T-helper 1 cell treated with Interleukin-12 subunit alpha and Interleukin-12 subunit beta and Interleukin-4 antibody, amounts not matched to agents 30 μg/mL and 1 μg/mL, for 36 hours (primary cell): ENCODE measurements at regions not wholly inside any gene's neighbourhood (a gene's known extent, or its start where the extent isn't known, plus 50 kb on each side); places are given as distances from the start of the nearest gene placed in this dataset.

Source experiments
- H3K27ac Mint-ChIP-seq: one replicate; pipeline ENCODE4 v1.8.0; 2021; ENCODE audit warnings: mild to moderate bottlenecking, mixed read lengths
- H3K27me3 Mint-ChIP-seq: one replicate; pipeline ENCODE4 v1.8.0; 2021; ENCODE audit warnings: low read depth, mixed read lengths
- H3K36me3 Mint-ChIP-seq: one replicate; pipeline ENCODE4 v1.8.0; 2021; ENCODE audit warnings: low read depth, mixed read lengths
- H3K4me1 Mint-ChIP-seq: one replicate; pipeline ENCODE4 v1.8.0; 2021; ENCODE audit warnings: low read depth, mixed read lengths
- H3K4me3 Mint-ChIP-seq: one replicate; pipeline ENCODE4 v1.8.0; 2021; ENCODE audit warnings: mild to moderate bottlenecking, moderate library complexity, mixed read lengths
- H3K9me3 Mint-ChIP-seq: one replicate; pipeline ENCODE4 v1.8.0; 2021; ENCODE audit warnings: mixed read lengths

DNA sequence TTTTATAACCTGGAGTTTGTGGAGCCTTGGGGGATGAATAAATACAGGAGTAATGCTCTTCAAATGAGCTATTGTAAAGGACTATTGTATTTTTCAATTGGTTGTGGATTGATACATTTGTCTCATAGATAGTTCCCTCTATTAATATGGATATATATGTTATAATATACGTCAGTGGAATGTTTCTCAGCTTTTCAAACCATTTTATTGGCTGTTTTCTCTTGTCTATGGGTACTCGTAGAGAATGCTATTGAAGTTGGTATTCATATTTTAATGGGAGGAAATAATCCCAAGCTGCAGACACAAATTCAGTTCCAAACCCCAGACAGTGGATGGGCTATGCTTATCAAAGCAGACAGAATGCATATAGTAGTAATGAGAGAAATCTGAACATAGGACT lies 181.8 kb upstream of the DAB2 start:
- H3K9me3 Mint-ChIP-seq, result no peaks in the 10 kb centered on the region
- H3K27me3 Mint-ChIP-seq, result no peaks in the 10 kb centered on the region
- no peak overlapping the region for H3K27ac Mint-ChIP-seq
- no peak overlapping the region for H3K4me3 Mint-ChIP-seq
- no peaks in the 10 kb centered on the region for H3K4me1 Mint-ChIP-seq
- H3K36me3 Mint-ChIP-seq, result no peaks in the 10 kb centered on the region

DNA sequence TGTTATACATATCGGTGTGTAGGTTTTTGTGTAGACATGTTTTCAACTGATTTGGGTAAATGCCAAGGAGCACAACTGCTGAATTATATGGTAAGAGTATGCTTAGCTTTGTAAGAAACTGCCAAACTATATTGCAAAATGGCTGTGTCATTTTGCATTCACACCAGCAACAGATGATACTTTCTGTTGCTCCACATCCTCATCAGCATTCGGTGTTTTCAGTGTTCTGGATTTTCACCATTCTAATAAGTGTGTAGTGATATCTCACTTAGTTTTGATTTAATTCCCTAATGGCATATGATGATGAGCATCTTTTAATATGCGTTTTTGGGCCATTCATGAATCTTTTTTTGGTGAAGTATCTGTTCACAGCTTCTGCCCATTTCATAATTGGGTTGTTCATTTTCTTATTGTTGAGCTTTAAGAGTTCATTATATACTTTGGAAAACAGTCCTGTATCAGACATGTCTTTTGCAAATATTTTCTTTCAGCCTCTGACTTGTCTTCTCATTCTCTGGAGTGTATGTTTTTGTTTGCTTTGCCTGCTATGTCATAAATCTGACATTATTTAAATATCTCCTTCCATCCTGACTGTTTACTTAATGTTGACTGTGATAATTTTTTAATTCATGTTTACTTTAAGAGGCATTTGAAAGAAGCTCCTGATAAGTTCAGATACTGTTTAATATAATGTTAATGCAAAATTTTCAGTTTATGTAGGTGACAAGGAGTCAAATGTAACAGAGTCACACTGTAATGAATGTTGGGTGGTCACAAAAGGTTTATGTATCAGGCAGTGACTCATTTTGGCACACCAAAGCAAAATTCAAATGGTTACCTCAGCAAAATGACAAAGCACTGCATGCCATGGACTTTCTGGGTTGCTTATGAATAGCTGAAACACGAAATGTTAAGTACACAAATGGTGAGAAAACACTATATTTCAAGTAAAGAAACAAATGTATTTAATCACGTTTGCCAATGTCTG lies 181.1 kb upstream of the DAB2 start:
- H3K9me3 Mint-ChIP-seq, result no peaks in the 10 kb centered on the region
- no peaks in the 10 kb centered on the region for H3K36me3 Mint-ChIP-seq
- no peak overlapping the region for H3K4me3 Mint-ChIP-seq
- no peaks in the 10 kb centered on the region for H3K27me3 Mint-ChIP-seq
- no peak overlapping the region for H3K27ac Mint-ChIP-seq
- H3K4me1 Mint-ChIP-seq, result no peaks in the 10 kb centered on the region

DNA sequence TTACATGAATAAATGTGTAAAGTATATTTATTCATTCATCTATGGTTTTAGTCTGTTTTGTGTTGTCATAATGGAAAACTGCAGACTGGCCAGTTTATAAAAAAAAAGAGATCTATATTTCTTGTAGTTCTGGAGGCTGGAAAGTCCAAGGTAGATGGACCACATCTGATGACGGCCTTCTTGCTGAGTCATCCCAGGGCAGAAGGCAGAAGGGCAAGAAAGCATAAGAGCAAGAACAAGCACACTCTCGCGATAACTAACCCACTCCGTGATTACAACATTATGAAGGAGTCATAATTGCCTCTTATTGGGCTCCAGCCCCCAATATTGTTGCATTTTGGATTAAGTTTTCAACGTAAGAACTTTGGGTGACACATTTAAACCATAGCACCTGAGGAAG lies 180.4 kb upstream of the DAB2 start:
- Mint-ChIP-seq H3K36me3 (no peaks in the 10 kb centered on the region), H3K9me3 (no peaks in the 10 kb centered on the region), H3K27ac (no peak overlapping the region), H3K27me3 (no peaks in the 10 kb centered on the region), H3K4me1 (no peaks in the 10 kb centered on the region), H3K4me3 (no peak overlapping the region)

DNA sequence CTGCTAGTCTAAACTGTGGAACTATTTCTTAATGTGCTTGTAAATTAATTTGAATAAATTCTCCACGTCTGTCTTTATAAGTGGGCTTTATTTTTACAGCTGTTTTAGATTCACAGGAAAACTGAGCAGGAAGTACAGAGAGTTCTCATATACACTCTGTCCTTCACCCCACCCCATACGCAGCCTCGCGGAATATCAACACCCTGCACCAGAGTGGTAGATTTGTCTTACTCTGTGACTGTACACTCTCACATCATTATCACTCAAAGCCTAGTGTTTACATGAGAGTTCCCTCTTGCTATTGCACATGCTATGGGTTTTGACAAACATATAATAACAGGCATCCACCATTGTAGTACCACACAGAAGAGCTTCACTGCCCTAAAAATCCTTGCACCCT lies 179.7 kb upstream of the DAB2 start:
- Mint-ChIP-seq H3K27ac (no peak overlapping the region), H3K36me3 (no peaks in the 10 kb centered on the region), H3K9me3 (no peaks in the 10 kb centered on the region), H3K27me3 (no peaks in the 10 kb centered on the region), H3K4me3 (no peak overlapping the region), H3K4me1 (no peaks in the 10 kb centered on the region)

DNA sequence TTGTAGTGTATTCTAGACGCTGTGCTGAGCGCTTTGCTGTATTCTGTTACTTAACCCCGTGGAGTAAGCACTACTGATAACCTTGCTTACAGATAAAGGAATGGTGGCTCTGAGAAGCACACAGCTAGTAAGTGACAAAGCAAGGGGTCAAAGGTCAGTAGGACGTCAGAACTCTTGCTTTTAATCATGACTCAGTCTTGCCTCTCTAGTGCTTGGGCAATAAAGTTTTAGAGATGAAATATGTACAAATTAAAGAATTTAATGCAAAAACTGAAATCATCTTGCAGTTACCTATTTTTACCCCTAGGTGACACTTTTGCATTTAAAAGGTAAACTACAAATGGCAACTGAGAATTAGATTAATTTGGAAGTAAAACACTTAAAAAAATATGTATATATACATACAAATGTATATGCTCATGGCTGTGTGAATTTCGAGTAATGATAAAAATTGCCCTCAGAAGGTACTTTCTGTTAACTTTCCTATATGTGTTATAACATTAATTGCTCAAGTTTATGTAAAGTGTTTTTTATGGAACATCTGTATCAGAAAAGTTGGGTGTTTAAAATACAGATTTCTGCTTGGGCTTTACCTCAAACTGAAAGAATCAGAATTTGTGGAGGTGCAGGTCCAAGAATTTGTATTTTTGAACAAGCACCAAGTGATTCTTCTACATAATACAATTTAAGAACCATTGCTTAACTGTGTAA lies 175.1 kb upstream of the DAB2 start:
- Mint-ChIP-seq H3K27ac (no peak overlapping the region), H3K4me1 (no peaks in the 10 kb centered on the region), H3K27me3 (peaks cover 17% of the 10 kb centered on the region), H3K9me3 (no peaks in the 10 kb centered on the region), H3K4me3 (no peak overlapping the region), H3K36me3 (no peaks in the 10 kb centered on the region)

DNA sequence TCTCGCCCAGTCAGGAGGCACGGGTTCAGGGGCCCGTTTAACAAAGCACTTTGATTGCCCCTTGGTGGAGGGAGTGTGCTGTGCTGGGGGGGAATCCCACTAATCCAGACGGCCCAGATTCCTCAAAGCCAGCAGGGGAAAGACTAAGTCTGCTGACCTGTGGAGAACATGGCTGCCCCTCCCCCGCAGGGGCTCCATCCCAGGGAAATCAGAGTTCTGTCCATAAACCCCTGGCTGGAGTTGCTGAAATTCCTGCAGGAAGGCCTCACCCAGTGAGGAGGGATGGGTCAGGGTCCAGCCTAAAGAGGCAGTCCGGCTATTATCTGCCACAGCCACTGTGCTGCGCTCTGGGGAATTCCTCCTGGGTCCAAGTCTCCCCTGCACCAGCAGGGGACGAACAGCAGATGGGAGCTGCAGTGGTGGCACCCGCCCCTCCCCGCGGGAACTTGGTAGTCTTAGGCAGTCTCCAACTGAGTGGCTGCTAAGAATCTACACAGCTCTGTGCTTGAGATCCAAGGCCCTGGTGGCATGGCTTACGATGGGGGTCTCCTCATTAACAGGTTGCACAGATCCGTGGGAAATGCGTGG lies 174.0 kb upstream of the DAB2 start:
- peaks cover 17% of the 10 kb centered on the region for H3K27me3 Mint-ChIP-seq
- no peaks in the 10 kb centered on the region for H3K9me3 Mint-ChIP-seq
- no peaks in the 10 kb centered on the region for H3K36me3 Mint-ChIP-seq
- no peak overlapping the region for H3K27ac Mint-ChIP-seq
- H3K4me1 Mint-ChIP-seq, result no peaks in the 10 kb centered on the region
- H3K4me3 Mint-ChIP-seq, result no peak overlapping the region

DNA sequence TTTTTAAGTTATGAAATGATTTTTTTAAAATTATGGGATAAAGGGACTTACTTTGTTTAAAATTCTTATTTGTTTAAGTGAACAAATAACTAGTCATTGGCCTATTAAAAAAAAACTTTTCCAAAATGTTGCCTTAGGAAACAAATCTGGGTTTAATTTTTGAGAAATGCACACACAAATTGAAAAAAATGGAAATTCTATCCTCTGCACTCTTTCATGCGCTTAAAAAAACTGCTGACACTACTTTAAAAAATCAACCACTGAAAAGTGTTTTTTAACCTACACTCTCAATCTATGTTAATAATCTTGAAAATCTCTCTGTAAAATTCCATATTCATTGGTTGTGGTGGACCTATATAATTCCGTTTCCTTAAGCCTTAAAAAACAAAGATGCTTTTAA lies 163.4 kb upstream of the DAB2 start:
- H3K27me3 Mint-ChIP-seq, result peaks cover 28% of the 10 kb centered on the region
- no peak overlapping the region for H3K4me3 Mint-ChIP-seq

DNA sequence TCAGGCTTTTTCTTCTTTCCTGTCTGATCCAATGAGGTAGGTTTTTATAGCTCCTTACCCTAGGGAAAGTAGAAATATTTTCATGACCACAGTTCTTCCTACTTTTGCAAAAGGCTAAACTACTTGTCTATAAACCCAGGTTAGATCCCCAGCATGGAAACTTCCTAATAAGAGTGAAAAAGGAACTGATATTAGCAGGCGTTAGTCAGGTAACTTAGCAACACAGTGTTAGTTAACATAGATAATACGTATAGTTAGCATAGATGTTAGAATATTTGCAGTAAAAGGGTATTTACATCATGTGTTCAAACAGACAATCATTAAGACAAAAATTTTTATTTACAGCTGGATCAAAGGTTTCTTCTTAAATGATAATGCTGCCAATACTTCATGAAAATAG lies 162.9 kb upstream of the DAB2 start:
- Mint-ChIP-seq H3K9me3 (no peaks in the 10 kb centered on the region), H3K4me1 (no peaks in the 10 kb centered on the region), H3K27me3 (peaks cover 30% of the 10 kb centered on the region), H3K36me3 (no peaks in the 10 kb centered on the region), H3K27ac (no peak overlapping the region), H3K4me3 (no peak overlapping the region)

More for the DNA sequence above, 163.4 kb upstream of the DAB2 start:
- no peaks in the 10 kb centered on the region for H3K36me3 Mint-ChIP-seq
- H3K9me3 Mint-ChIP-seq, result no peaks in the 10 kb centered on the region
- H3K27ac Mint-ChIP-seq, result no peak overlapping the region
- no peaks in the 10 kb centered on the region for H3K4me1 Mint-ChIP-seq

DNA sequence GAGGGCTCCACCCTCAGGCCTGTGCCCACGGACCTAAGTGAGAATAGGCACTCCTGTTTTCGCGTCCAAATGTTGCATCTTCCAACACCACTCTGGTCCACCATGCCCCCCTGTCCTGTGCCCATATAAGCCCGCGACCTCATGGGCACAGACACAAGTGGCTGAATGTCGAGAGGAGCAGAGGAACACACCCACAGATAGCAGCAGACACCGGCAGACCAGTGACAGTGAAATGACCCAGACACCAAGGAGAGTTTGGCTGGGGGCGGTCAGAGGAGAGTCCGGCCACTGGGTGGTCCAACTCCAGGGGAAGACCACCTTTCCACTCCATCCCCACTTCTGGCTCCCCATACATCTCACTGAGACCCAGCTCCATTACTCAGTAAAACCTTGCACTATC lies 161.4 kb upstream of the DAB2 start:
- Mint-ChIP-seq H3K4me1 (peaks cover 2% of the 10 kb centered on the region), H3K9me3 (no peaks in the 10 kb centered on the region), H3K36me3 (no peaks in the 10 kb centered on the region), H3K4me3 (no peak overlapping the region), H3K27me3 (peaks cover 30% of the 10 kb centered on the region), H3K27ac (no peak overlapping the region)

DNA sequence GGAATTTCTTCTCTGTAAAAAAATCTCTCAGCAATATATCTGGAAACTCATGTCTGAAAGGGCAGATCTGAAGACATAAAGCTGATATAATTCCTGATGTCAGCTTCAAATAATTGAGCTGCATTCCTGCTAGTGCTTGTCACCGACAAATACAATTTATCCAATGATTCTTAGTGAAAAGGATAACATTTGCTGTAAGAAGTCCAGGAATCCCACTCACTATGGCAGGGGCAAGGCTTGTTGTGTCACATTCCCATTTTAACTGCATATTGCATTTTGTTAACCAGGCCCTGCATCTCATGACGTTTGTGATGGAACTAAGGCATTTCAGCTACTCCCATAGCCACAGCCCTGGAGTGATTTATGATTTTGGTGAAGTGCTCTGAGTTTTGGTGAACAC lies 160.1 kb upstream of the DAB2 start:
- H3K36me3 Mint-ChIP-seq, result no peaks in the 10 kb centered on the region
- H3K27ac Mint-ChIP-seq, result no peak overlapping the region
- H3K27me3 Mint-ChIP-seq, result peaks cover 24% of the 10 kb centered on the region
- no peaks in the 10 kb centered on the region for H3K9me3 Mint-ChIP-seq
- no peak overlapping the region for H3K4me3 Mint-ChIP-seq
- H3K4me1 Mint-ChIP-seq, result peaks cover 4% of the 10 kb centered on the region

DNA sequence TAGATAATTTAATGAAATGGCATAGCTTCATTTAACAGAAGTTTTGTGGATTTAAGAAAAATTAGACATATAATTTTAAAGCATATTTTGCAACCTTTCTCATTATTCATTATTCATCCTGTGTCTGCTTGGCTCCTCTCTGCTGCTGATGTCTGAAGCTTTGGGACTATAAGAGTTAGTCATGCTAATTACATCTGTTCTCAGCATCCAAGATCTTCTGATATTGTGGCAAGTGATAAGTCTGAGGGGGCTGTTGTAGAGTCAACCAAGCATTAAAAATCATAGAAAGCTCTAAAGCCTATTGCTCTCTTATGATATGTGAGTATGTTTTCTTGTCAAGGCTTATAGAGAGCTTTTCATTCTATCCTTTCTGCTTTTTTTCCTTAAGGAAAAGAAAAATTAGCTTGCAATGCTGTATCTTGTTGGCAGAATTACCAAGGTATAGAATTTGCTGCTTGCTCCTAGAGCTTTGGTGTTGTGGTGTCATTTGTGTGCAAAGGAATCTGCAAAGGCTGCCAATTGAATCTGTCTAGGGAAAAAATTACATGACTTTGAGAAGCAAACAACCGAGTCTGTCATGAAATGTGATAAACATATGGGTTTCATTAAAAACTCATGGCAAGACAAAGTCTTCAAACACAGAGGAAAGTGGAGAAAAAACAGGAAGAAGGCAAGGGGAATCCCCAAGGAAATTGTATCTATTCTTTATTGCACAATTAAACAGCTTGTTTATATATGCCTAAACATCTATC lies 156.1 kb upstream of the DAB2 start:
- H3K36me3 Mint-ChIP-seq, result no peaks in the 10 kb centered on the region
- H3K4me3 Mint-ChIP-seq, result no peak overlapping the region
- H3K4me1 Mint-ChIP-seq, result peaks cover 4% of the 10 kb centered on the region
- H3K9me3 Mint-ChIP-seq, result no peaks in the 10 kb centered on the region
- peaks cover 8% of the 10 kb centered on the region for H3K27me3 Mint-ChIP-seq
- H3K27ac Mint-ChIP-seq, result no peak overlapping the region

DNA sequence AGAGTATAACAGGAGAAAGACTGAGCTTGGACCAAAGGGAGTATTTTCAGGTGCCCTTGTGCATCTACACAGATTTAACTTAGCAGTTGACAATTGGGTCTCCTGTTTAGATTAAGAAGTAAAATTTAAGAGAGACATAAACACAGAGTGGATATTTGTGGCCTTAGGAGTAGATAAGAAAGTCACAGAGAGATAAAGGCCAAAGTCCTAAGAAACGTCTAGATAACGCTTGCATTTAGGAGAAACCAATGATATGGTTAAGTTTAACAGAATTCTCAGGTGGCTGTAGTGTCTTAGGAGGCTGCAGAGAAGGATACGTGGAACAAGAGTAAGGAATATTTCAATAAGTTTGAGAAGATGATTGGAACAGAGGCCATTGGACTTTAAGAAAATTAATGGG lies 155.0 kb upstream of the DAB2 start:
- Mint-ChIP-seq H3K36me3 (no peaks in the 10 kb centered on the region), H3K27me3 (peaks cover 3% of the 10 kb centered on the region), H3K9me3 (no peaks in the 10 kb centered on the region), H3K4me1 (peaks cover 4% of the 10 kb centered on the region), H3K27ac (no peak overlapping the region), H3K4me3 (no peak overlapping the region)

DNA sequence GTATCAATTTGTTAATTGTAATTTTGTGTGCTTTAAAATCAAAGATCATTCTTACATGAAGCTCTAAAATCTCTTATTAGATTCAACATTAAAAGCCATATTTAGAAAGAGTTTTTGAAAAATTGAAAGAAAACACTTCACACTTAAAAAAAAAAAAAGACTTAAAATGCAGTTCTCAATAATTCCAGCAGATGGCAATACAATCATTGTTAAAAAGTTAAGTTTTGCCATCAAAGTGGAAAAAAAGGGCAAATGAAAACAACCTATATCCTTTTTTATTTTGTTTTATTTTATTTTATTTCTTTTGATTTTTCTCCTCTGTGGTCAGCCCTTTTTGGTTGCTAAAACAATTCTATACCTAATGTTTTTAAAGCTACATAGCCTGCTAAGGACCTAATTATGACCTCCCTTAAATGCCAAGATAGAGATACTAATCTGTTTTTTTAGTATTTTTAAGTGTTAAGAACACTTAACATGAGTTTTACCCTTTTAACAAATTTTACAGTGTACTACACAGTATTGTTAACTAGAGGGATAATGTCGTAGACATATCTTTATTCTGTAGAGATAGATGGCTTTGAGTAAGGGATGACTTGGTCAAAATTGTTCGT lies 154.2 kb upstream of the DAB2 start:
- Mint-ChIP-seq H3K4me3 (no peak overlapping the region), H3K9me3 (no peaks in the 10 kb centered on the region), H3K4me1 (peaks cover 4% of the 10 kb centered on the region)

DNA sequence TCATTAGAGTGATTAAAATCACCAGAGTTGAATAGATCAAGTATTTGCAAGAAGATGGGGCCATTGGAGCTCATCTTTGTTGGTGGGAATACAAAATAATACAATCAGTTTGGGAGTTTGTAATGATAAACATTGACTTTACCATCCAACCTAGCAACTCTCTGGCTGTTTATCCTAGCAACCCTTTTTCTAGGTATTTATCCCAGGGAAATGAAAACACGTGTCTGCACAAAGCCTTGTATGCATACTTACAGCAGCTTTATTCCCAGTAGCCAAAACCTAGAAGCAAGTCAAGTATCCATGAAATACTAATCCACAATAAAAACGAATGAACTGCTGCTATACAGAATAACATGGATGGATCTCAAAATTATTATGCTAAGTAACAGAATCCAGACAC lies 152.7 kb upstream of the DAB2 start:
- Mint-ChIP-seq H3K36me3 (no peaks in the 10 kb centered on the region), H3K9me3 (no peaks in the 10 kb centered on the region), H3K27ac (no peak overlapping the region), H3K4me3 (no peak overlapping the region), H3K4me1 (peaks cover 4% of the 10 kb centered on the region), H3K27me3 (no peaks in the 10 kb centered on the region)

More for the DNA sequence above, 154.2 kb upstream of the DAB2 start:
- Mint-ChIP-seq H3K27me3 (peaks cover 3% of the 10 kb centered on the region), H3K27ac (no peak overlapping the region), H3K36me3 (no peaks in the 10 kb centered on the region)
